SK-N-SH (cell line): ENCODE measurements at regions not wholly inside any gene's neighbourhood (a gene's known extent, or its start where the extent isn't known, plus 50 kb on each side); places are given as distances from the start of the nearest gene placed in this dataset.

ENCODE experiments used
- CTCF ChIA-PET: fragments of 300-600, 350-600 bp; formaldehyde crosslinking; extraction: SDS; loops from one replicate; lab custom pipeline; 2021; lab: Yijun Ruan, JAX
- POLR2A ChIA-PET: fragments of 350-600 bp; sonication (Branson Sonifier 250); formaldehyde crosslinking; extraction: SDS; loops from one replicate; lab custom pipeline; 2020; ENCODE audit warnings: antibody characterized with exemption, inconsistent platforms; lab: Yijun Ruan, JAX
- DNase-seq: peaks from one replicate; pipeline ENCODE4 v3.0.0; 2012
- H2AFZ ChIP-seq: fragments of 200-600 bp; sonication (generic); 2 replicates; pipeline ENCODE4 v1.8.1; 2016; ENCODE audit warnings: antibody characterized with exemption, mild to moderate bottlenecking, low read depth
- H3F3A ChIP-seq: fragments of 200-600 bp; sonication (generic); replicated peaks from 2 replicates; pipeline ENCODE3; 2016; ENCODE audit warnings: antibody characterized with exemption, mild to moderate bottlenecking; ENCODE audit not compliant: insufficient read depth
- H3K27ac ChIP-seq, 2 experiments: fragments of 200-500 bp in 1 of 2; fragments of 200-600 bp in 1 of 2; sonication (Bioruptor generic) in 1 of 2; sonication (generic), shearing (Covaris generic) in 1 of 2; 2 replicates each; pipeline versions ENCODE4 v1.5.1 to v1.6.1; 2014 to 2016; ENCODE audit warnings: low read depth in 2 of 2, inconsistent platforms in 1 of 2, low read length in 1 of 2, mild to moderate bottlenecking in 1 of 2, mixed read lengths in 1 of 2
- H3K27me3 ChIP-seq: fragments of 200-600 bp; sonication (generic), shearing (Covaris generic); 2 replicates; pipeline ENCODE4 v1.6.1; 2016; ENCODE audit warnings: mixed run types; ENCODE audit not compliant: insufficient read depth
- H3K36me3 ChIP-seq, 2 experiments: fragments of 200-500 bp in 1 of 2; fragments of 200-600 bp in 1 of 2; sonication (Bioruptor generic) in 1 of 2; sonication (generic) in 1 of 2; replicated peaks in 1 of 2; 2 replicates each; pipeline versions ENCODE3 to v1.5.1; 2014 to 2016; ENCODE audit warnings: low read length in 1 of 2, mild to moderate bottlenecking in 1 of 2; ENCODE audit not compliant: insufficient read depth in 2 of 2, control insufficient read depth in 1 of 2
- H3K4me1 ChIP-seq, 2 experiments: fragments of 200-500 bp in 1 of 2; fragments of 200-600 bp in 1 of 2; sonication (Bioruptor generic) in 1 of 2; sonication (generic), shearing (Covaris generic) in 1 of 2; 2 replicates each; pipeline versions ENCODE4 v1.5.1 to v1.6.1; 2014 to 2016; ENCODE audit warnings: low read depth in 1 of 2, low read length in 1 of 2, mixed run types in 1 of 2; ENCODE audit not compliant: insufficient read depth in 2 of 2, control insufficient read depth in 1 of 2
- H3K4me2 ChIP-seq: fragments of 200-600 bp; sonication (generic), shearing (Covaris generic); 2 replicates; pipeline ENCODE4 v1.6.1; 2017; ENCODE audit warnings: mixed run types
- H3K4me3 ChIP-seq, 2 experiments: fragments of 200-500 bp in 1 of 2; fragments of 200-600 bp in 1 of 2; sonication (Bioruptor generic) in 1 of 2; sonication (generic), shearing (Covaris generic) in 1 of 2; 2 replicates each; pipeline versions ENCODE4 v1.5.1 to v1.8.1; 2014 to 2016; ENCODE audit warnings: low read depth in 2 of 2, inconsistent platforms in 1 of 2, low read length in 1 of 2, mild to moderate bottlenecking in 1 of 2, mixed read lengths in 1 of 2, moderate library complexity in 1 of 2
- H3K79me2 ChIP-seq: fragments of 200-600 bp; sonication (generic); 2 replicates; pipeline ENCODE4 v1.8.1; 2017; ENCODE audit warnings: mild to moderate bottlenecking; ENCODE audit not compliant: insufficient read depth
- H3K9ac ChIP-seq: fragments of 200-600 bp; sonication (generic); 2 replicates; pipeline ENCODE4 v1.6.1; 2017; ENCODE audit warnings: mixed run types
- H3K9me2 ChIP-seq: fragments of 200-600 bp; sonication (generic); 2 replicates; pipeline ENCODE4 v1.6.1; 2017; ENCODE audit warnings: mixed run types
- H3K9me3 ChIP-seq: fragments of 200-600 bp; sonication (generic); 2 replicates; pipeline ENCODE4 v1.6.1; 2017; ENCODE audit warnings: mixed run types, mild to moderate bottlenecking, moderate library complexity
- H4K20me1 ChIP-seq: fragments of 200-600 bp; sonication (generic); 2 replicates; pipeline ENCODE4 v1.6.1; 2017; ENCODE audit warnings: mild to moderate bottlenecking, mixed run types; ENCODE audit not compliant: insufficient read depth
- ELF1 ChIP-seq: IDR thresholded peaks from 2 replicates; pipeline ENCODE4 v1.4.0; 2012
- GABPA ChIP-seq: IDR thresholded peaks from 2 replicates; pipeline ENCODE4 v1.4.0; 2012; ENCODE audit warnings: low read depth, mild to moderate bottlenecking
- MEF2A ChIP-seq: IDR thresholded peaks from 2 replicates; pipeline ENCODE4 v1.4.0; 2012; ENCODE audit warnings: low read depth, borderline replicate concordance
- NRF1 ChIP-seq: IDR thresholded peaks from 2 replicates; pipeline ENCODE4 v1.6.1; 2012; ENCODE audit warnings: low read depth, mild to moderate bottlenecking, low read length
- POLR2AphosphoS5 ChIP-seq: IDR thresholded peaks from 2 replicates; pipeline ENCODE4 v1.6.1; 2012; ENCODE audit warnings: low read depth, low read length
- RAD21 ChIP-seq: IDR thresholded peaks from 2 replicates; pipeline ENCODE4 v1.6.1; 2012; ENCODE audit warnings: mild to moderate bottlenecking, low read length
- RFX5 ChIP-seq: IDR thresholded peaks from 2 replicates; pipeline ENCODE4 v1.6.1; 2012; ENCODE audit warnings: mild to moderate bottlenecking, improper control_type of control experiment, low read length
- SMC3 ChIP-seq: IDR thresholded peaks from 2 replicates; pipeline ENCODE4 v1.6.1; 2012; ENCODE audit warnings: low read depth, low read length, improper control_type of control experiment
- TEAD4 ChIP-seq: IDR thresholded peaks from 2 replicates; pipeline ENCODE4 v1.4.0; 2012; ENCODE audit warnings: mild to moderate bottlenecking, borderline replicate concordance; ENCODE audit not compliant: insufficient read depth
- WGBS: methylation state at CpG from one replicate; pipeline ENCODE4 v1.1.6; 2017; ENCODE audit warnings: low lambda C conversion rate; 5-methylcytosine and 5-hydroxymethylcytosine counted together
- TF ChIP-seq, protein P1 (sequence below): fragments of 200-600 bp; sonication (generic); IDR thresholded peaks from 2 replicates; pipeline ENCODE4 v1.6.1; 2017; ENCODE audit warnings: antibody characterized with exemption, mild to moderate bottlenecking, moderate library complexity
- TF ChIP-seq, protein P2 (sequence below): IDR thresholded peaks from 2 replicates; pipeline ENCODE4 v1.4.0; 2012; ENCODE audit warnings: low read depth

DNA sequence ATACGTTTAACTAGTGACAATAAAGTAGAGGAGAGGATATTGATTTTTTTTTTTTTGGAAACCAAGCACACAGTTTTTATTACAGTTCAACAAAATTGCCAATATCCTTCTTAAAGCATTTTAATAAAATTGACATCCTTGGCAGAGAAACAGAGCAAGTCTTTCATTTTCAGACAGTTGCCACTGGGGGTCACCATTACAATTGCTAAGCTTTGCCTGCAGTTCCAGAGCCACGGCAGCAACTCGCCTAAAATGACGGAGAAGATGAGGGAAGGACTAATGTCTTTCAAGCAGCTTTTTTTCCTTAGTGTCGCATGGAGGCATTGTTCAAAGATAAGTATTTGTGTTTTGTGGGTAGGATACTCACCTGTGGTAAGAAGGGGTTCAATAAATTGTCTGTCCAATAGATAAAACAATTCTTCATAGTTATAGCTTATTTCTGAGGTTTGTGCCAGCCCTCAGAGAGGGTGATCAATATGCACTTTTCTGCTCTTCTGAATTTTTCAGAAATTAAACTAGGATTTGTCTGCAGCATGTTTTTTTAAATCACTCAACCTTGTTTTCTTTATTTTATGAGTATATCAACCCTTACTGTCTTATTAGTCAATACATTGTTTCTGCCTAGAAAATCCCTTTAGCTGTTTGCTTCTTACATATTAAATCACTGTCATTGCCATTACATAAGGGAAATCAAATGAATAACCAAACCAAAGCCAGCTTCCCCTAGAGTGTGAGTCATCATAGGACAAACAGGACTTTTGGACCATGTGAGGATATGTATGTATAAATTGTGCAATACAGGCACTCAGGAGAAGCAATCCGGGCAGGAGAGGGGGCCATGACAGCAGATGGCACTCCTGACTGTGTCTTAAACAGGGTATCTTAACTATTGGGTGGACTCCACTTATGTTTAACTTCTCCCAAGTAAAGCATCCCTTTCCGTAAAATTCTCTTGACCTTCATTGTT lies 508.1 kb upstream of the ARX start:
- no peaks in the 10 kb centered on the region for H3K79me2 ChIP-seq
- ChIA-PET CTCF (interaction anchor here (0.7 to 1.4 kb wide), 8 partner anchors 10 to 1029 kb away, joined by 3 to 5 read pairs (median 4); no protein-coding TSS in a partner anchor), POLR2A (no interaction called here)
- H2AFZ ChIP-seq, result peak overlapping the region; percentile 15; the same call in 1 of the 2 replicates
- no peaks in the 10 kb centered on the region for H3K9me3 ChIP-seq
- no peaks in the 10 kb centered on the region for H3K4me1 ChIP-seq
- H3K27ac ChIP-seq, result no peak overlapping the region
- no peak overlapping the region for H3K9ac ChIP-seq
- H3F3A ChIP-seq, result no peaks in the 10 kb centered on the region
- TF ChIP-seq GABPA (no peak), RAD21 (peak; percentile 69), RFX5 (no peak), POLR2AphosphoS5 (no peak), SMC3 (peak; percentile 34; the same call in 1 of the 2 replicates)
- TF ChIP-seq, protein P1, sequence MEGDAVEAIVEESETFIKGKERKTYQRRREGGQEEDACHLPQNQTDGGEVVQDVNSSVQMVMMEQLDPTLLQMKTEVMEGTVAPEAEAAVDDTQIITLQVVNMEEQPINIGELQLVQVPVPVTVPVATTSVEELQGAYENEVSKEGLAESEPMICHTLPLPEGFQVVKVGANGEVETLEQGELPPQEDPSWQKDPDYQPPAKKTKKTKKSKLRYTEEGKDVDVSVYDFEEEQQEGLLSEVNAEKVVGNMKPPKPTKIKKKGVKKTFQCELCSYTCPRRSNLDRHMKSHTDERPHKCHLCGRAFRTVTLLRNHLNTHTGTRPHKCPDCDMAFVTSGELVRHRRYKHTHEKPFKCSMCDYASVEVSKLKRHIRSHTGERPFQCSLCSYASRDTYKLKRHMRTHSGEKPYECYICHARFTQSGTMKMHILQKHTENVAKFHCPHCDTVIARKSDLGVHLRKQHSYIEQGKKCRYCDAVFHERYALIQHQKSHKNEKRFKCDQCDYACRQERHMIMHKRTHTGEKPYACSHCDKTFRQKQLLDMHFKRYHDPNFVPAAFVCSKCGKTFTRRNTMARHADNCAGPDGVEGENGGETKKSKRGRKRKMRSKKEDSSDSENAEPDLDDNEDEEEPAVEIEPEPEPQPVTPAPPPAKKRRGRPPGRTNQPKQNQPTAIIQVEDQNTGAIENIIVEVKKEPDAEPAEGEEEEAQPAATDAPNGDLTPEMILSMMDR, result peak; percentile 62
- no peak overlapping the region for H3K4me3 ChIP-seq
- WGBS, result 6% methylated on average over 7 of the region's 7 CpGs
- no peaks in the 10 kb centered on the region for H3K9me2 ChIP-seq
- peak; percentile 37 for DNase-seq
- no peaks in the 10 kb centered on the region for H3K36me3 ChIP-seq
- H3K27me3 ChIP-seq, result 0 out of 2 replicates have a peak, but pooled peaks cover 6% of the 10 kb centered on the region
- no peaks in the 10 kb centered on the region for H4K20me1 ChIP-seq
- no peak overlapping the region for H3K4me2 ChIP-seq

DNA sequence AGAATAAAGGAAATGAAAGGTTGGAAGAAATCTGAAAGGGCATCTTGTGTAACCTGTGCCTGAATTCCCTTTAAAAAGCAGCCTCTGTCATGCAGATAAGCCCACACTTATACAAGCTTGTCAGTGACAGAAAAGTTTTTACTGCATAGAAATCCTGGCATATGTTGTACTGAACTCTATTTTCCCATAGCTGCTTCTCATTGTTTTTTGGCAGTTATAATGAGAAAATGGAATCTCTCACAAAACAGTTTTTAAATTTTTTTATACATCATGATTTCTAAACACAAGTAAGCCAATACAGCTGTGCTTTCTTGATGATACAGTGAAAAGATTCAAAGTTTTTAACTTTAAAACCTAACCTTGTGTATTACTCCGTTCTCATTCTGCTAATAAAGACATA lies 511.4 kb upstream of the ARX start:
- Histone ChIP-seq H3K9me2 (no peaks in the 10 kb centered on the region), H3K9ac (no peak overlapping the region), H2AFZ (no peak overlapping the region), H4K20me1 (no peaks in the 10 kb centered on the region), H3K9me3 (no peaks in the 10 kb centered on the region), H3K4me1 (no peaks in the 10 kb centered on the region), H3K79me2 (no peaks in the 10 kb centered on the region), H3K36me3 (no peaks in the 10 kb centered on the region), H3K27me3 (0 out of 2 replicates have a peak, but pooled peaks cover 6% of the 10 kb centered on the region), H3K4me2 (no peak overlapping the region), H3F3A (no peaks in the 10 kb centered on the region), H3K4me3 (no peak overlapping the region), H3K27ac (no peak overlapping the region)
- ChIA-PET POLR2A (no interaction called here), CTCF (no interaction called here)
- DNase-seq, result no peak
- no peak for TF ChIP-seq GABPA
- WGBS, result 4% methylated on average over 1 of the region's 1 CpG

DNA sequence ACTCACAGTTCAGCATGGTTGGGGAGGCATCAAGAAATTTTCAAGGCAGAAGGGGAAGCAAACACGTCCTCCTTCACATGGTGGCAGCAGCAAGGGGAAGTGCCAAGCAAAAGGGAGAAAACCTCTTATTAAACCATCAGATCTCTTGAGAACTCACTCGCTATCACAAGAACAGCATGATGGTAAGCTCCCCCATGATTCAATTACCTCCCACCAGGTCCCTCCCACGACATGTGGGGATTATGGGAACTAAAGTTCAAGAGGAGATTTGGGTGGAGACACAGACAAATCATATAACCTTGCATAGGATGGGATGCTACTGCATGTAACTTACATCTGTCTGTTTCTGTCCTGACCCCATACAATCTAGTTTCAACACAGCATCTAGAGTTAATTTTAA lies 511.8 kb upstream of the ARX start:
- Histone ChIP-seq H3K4me3 (no peak overlapping the region), H3F3A (no peaks in the 10 kb centered on the region), H4K20me1 (no peaks in the 10 kb centered on the region), H3K9me3 (no peaks in the 10 kb centered on the region), H3K4me2 (no peak overlapping the region), H3K27me3 (0 out of 2 replicates have a peak, but pooled peaks cover 6% of the 10 kb centered on the region), H3K4me1 (no peaks in the 10 kb centered on the region), H2AFZ (no peak overlapping the region), H3K79me2 (no peaks in the 10 kb centered on the region), H3K27ac (no peak overlapping the region), H3K9ac (no peak overlapping the region), H3K9me2 (no peaks in the 10 kb centered on the region), H3K36me3 (no peaks in the 10 kb centered on the region)
- CTCF ChIA-PET, result no interaction called here
- WGBS, result 5% methylated on average over 3 of the region's 3 CpGs
- TF ChIP-seq TEAD4 (no peak), ELF1 (no peak), SMC3 (no peak), NRF1 (no peak), MEF2A (no peak)
- TF ChIP-seq, protein P2, sequence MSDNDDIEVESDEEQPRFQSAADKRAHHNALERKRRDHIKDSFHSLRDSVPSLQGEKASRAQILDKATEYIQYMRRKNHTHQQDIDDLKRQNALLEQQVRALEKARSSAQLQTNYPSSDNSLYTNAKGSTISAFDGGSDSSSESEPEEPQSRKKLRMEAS, result no peak
- no peak for DNase-seq
- POLR2A ChIA-PET, result no interaction called here
